Fibroblast of lung (primary cell): ENCODE measurements at regions not wholly inside any gene's neighbourhood (a gene's known extent, or its start where the extent isn't known, plus 50 kb on each side); places are given as distances from the start of the nearest gene placed in this dataset.

ENCODE experiments used
- DNase-seq, 2 donors: peaks; one replicate each; pipeline versions ENCODE4 v3.0.0 to v3.0.0-alpha.2; 2010; ENCODE audit warnings: low read depth in 2 of 2
- H2AFZ ChIP-seq: 2 replicates; pipeline ENCODE4 v1.5.1; 2012; ENCODE audit warnings: low read length, control low read depth, inconsistent platforms
- H3K27ac ChIP-seq: 2 replicates; pipeline ENCODE4 v1.5.1; 2011; ENCODE audit warnings: low read length, control low read depth; ENCODE audit not compliant: insufficient read depth
- H3K27me3 ChIP-seq: 2 replicates; pipeline ENCODE4 v1.5.1; 2011; ENCODE audit warnings: mild to moderate bottlenecking, low read length; ENCODE audit not compliant: control insufficient read depth, insufficient read depth
- H3K36me3 ChIP-seq: 2 replicates; pipeline ENCODE4 v1.5.1; 2011; ENCODE audit warnings: low read length; ENCODE audit not compliant: control insufficient read depth, insufficient read depth
- H3K4me1 ChIP-seq: 2 replicates; pipeline ENCODE4 v1.5.1; 2011; ENCODE audit warnings: low read length; ENCODE audit not compliant: control insufficient read depth, insufficient read depth; ENCODE audit errors: extremely low read depth
- H3K4me2 ChIP-seq: 2 replicates; pipeline ENCODE4 v1.5.1; 2011; ENCODE audit warnings: low read length, control low read depth; ENCODE audit not compliant: insufficient read depth; ENCODE audit errors: extremely low read depth
- H3K4me3 ChIP-seq, 4 experiments: fragments of 200-600 bp in 1 of 4; sonication (generic) in 1 of 4; replicated peaks in 1 of 4; 2 replicates each; pipeline ENCODE4 v1.5.1; 2011 to 2016; ENCODE audit warnings: low read length in 4 of 4, low read depth in 3 of 4, mild to moderate bottlenecking in 3 of 4, control low read depth in 2 of 4, inconsistent platforms in 1 of 4, mixed read lengths in 1 of 4; ENCODE audit not compliant: insufficient read depth in 1 of 4; ENCODE audit errors: control extremely low read depth in 1 of 4
- H3K79me2 ChIP-seq: 2 replicates; pipeline ENCODE4 v1.5.1; 2012; ENCODE audit warnings: mild to moderate bottlenecking, low read length, inconsistent platforms; ENCODE audit not compliant: control insufficient read depth, insufficient read depth
- H3K9ac ChIP-seq: 2 replicates; pipeline ENCODE4 v1.5.1; 2011; ENCODE audit warnings: mild to moderate bottlenecking, low read length, control low read depth; ENCODE audit not compliant: insufficient read depth
- H3K9me3 ChIP-seq: 2 replicates; pipeline ENCODE4 v1.5.1; 2012; ENCODE audit warnings: low read depth, low read length; ENCODE audit not compliant: control insufficient read depth, insufficient read depth
- H4K20me1 ChIP-seq: 2 replicates; pipeline ENCODE4 v1.5.1; 2011; ENCODE audit warnings: low read length; ENCODE audit not compliant: control insufficient read depth, insufficient read depth; ENCODE audit errors: extremely low read depth
- EZH2 ChIP-seq: IDR thresholded peaks from 2 replicates; pipeline ENCODE4 v1.5.1; 2012; ENCODE audit warnings: low read length, control low read depth, mild to moderate bottlenecking; ENCODE audit errors: missing control alignments
- TF ChIP-seq, protein P1 (sequence below), 2 donors: IDR thresholded peaks in 1 of 2; conservative IDR thresholded peaks in 1 of 2; 1 replicate in 1 of 2; 2 replicates in 1 of 2; pipeline ENCODE4 v1.5.1; 2011 to 2012; ENCODE audit warnings: low read length in 2 of 2, control low read depth in 1 of 2, inconsistent platforms in 1 of 2, low read depth in 1 of 2, mild to moderate bottlenecking in 1 of 2

GRCh38 chr5:34469971-34470370 is 186.2 kb upstream of the RAI14 start:
- no peak overlapping the region for H2AFZ ChIP-seq
- H3K4me1 ChIP-seq = no peaks in the 10 kb centered on the region
- H3K9ac ChIP-seq = no peak overlapping the region
- no peak overlapping the region for H3K27ac ChIP-seq
- H3K27me3 ChIP-seq = peaks cover 4% of the 10 kb centered on the region
- H3K79me2 ChIP-seq = no peaks in the 10 kb centered on the region
- no peaks in the 10 kb centered on the region for H3K9me3 ChIP-seq
- H4K20me1 ChIP-seq = no peaks in the 10 kb centered on the region
- H3K36me3 ChIP-seq = no peaks in the 10 kb centered on the region
- no peak overlapping the region for H3K4me2 ChIP-seq
- H3K4me3 ChIP-seq = no peak overlapping the region
- no peak for DNase-seq
- TF ChIP-seq EZH2 = no peak
- TF ChIP-seq, protein P1, sequence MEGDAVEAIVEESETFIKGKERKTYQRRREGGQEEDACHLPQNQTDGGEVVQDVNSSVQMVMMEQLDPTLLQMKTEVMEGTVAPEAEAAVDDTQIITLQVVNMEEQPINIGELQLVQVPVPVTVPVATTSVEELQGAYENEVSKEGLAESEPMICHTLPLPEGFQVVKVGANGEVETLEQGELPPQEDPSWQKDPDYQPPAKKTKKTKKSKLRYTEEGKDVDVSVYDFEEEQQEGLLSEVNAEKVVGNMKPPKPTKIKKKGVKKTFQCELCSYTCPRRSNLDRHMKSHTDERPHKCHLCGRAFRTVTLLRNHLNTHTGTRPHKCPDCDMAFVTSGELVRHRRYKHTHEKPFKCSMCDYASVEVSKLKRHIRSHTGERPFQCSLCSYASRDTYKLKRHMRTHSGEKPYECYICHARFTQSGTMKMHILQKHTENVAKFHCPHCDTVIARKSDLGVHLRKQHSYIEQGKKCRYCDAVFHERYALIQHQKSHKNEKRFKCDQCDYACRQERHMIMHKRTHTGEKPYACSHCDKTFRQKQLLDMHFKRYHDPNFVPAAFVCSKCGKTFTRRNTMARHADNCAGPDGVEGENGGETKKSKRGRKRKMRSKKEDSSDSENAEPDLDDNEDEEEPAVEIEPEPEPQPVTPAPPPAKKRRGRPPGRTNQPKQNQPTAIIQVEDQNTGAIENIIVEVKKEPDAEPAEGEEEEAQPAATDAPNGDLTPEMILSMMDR (conservative IDR thresholded peaks at IDR 0.05 in 1 of 2, IDR thresholded peaks at IDR 0.05 in 1 of 2; ENCODE audit: low read depth in 1 of 2, low read length in 2 of 2) = no peak

DNA sequence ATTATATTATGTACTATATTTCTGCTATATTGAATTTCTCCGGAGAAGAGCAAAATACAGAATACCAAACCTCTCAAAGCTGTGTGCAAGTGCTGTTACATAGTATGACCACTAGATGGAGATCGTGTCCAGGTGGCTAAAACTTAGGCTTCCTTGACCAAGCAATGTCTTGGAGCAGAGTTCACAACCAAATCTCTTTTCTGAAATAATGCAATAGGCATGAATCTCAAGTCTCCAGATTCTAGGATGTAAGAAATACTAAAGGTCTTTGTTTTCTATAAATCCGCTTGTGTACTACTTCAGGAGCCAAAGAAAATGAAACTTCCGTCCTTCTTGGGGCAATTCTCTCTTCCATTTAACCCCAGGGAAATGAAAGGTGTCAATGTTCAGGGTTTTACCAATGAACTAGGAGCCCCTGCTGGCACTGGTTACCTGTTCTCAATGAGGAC is 181.5 kb upstream of the RAI14 start:
- Histone ChIP-seq H3K36me3 (no peaks in the 10 kb centered on the region), H3K4me3 (no peak overlapping the region), H3K4me2 (no peak overlapping the region), H3K9ac (no peak overlapping the region), H3K27me3 (peaks cover 14% of the 10 kb centered on the region), H3K27ac (no peak overlapping the region), H3K9me3 (no peaks in the 10 kb centered on the region), H3K79me2 (no peaks in the 10 kb centered on the region), H3K4me1 (no peaks in the 10 kb centered on the region), H4K20me1 (no peaks in the 10 kb centered on the region), H2AFZ (no peak overlapping the region)
- peak; percentile 42 to 79 for DNase-seq
- TF ChIP-seq EZH2 = no peak
- TF ChIP-seq, protein P1 (conservative IDR thresholded peaks at IDR 0.05 in 1 of 2, IDR thresholded peaks at IDR 0.05 in 1 of 2; ENCODE audit: low read depth in 1 of 2, low read length in 2 of 2) = peak; percentile 96 to 98

DNA sequence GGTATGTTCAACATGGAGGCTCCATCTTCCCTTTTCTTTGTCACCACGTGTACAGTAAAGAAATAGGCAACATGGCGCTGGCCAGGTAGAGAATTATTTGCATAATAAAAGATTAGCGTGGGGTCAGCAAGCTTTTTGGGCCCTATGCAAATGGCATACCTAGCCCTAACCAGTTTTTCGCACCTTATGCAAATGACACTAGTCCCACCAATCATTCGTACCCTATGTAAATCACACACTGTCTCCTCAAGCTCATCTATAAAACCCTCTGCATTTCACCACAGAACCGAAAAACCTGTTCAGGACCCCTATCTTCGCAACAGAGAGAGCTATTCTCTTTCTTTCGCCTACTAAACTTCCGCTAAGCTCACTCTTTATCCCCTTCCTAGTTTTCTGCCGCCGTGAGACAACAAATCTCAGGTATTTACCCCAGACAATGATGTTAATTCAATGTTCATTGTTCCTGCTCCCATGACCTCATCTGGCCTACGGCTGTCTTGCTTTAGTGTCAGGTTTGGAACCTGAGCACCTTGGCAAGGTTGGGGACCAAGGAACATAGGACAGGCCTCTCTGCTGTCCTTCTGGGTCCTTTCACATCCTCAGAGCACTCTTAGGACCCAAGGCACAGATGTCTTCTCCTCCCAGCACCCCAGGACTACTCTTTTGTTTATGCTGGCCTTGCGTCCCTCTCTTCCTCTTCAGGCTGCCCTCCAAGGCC is 180.7 kb upstream of the RAI14 start:
- H4K20me1 ChIP-seq = no peaks in the 10 kb centered on the region
- H3K27ac ChIP-seq = no peak overlapping the region
- H3K27me3 ChIP-seq = peaks cover 11% of the 10 kb centered on the region
- no peaks in the 10 kb centered on the region for H3K36me3 ChIP-seq
- no peaks in the 10 kb centered on the region for H3K4me1 ChIP-seq
- DNase-seq = no peak
- H3K9ac ChIP-seq = no peak overlapping the region
- TF ChIP-seq EZH2 = no peak
- TF ChIP-seq, protein P1 (conservative IDR thresholded peaks at IDR 0.05 in 1 of 2, IDR thresholded peaks at IDR 0.05 in 1 of 2; ENCODE audit: low read depth in 1 of 2, low read length in 2 of 2) = no peak
- no peak overlapping the region for H2AFZ ChIP-seq
- no peak overlapping the region for H3K4me3 ChIP-seq
- no peak overlapping the region for H3K4me2 ChIP-seq
- H3K79me2 ChIP-seq = no peaks in the 10 kb centered on the region
- no peaks in the 10 kb centered on the region for H3K9me3 ChIP-seq
